ENCODE measurements at regions not wholly inside any gene's neighbourhood (a gene's known extent, or its start where the extent isn't known, plus 50 kb on each side); places are given as distances from the start of the nearest gene placed in this dataset.

DNA sequence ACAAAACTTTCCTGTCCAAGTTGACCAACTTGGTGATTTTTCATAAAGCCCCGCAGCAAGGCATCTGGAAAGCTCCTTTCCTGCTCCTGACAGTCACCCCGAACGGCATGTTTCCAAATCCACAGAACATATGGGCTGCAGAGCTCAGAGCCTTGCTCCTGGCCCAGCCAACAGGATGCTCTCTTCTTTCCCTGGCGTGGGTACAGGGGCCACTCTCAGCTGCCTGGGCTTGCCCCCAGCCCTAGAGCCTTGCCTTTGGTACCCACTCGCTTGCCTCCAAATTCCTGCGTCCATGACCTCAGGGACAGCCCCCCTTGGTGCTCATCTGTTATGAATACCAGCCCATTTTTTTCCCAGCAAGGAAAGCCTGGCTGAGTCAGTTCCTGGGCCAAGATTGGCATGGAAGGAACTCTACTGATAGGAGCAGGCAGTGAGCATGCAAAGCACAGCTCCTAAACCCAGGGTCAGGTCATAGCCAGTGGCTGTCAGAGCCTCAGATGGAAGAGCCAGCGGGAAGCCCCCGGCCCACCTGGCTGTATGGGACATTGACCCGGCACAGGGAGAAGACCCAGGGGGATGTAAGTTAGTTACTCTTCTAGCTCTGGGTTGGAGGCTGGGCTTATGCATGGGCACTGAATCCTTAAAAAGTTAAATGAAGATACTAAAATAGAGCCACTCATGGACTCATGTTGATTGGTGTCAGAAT is 105.3 kb upstream of the RTL1 start:
- Histone ChIP-seq H3K27ac (replicated peaks) (no peak overlapping the region), H3K36me3 (no peaks in the 10 kb centered on the region), H3K9me3 (replicated peaks) (peaks cover 19% of the 10 kb centered on the region), H3K27me3 (ENCODE audit: low read depth) (peaks cover 23% of the 10 kb centered on the region), H3K4me1 (no peaks in the 10 kb centered on the region), H3K4me3 (no peak overlapping the region)
- TF ChIP-seq, protein P1, sequence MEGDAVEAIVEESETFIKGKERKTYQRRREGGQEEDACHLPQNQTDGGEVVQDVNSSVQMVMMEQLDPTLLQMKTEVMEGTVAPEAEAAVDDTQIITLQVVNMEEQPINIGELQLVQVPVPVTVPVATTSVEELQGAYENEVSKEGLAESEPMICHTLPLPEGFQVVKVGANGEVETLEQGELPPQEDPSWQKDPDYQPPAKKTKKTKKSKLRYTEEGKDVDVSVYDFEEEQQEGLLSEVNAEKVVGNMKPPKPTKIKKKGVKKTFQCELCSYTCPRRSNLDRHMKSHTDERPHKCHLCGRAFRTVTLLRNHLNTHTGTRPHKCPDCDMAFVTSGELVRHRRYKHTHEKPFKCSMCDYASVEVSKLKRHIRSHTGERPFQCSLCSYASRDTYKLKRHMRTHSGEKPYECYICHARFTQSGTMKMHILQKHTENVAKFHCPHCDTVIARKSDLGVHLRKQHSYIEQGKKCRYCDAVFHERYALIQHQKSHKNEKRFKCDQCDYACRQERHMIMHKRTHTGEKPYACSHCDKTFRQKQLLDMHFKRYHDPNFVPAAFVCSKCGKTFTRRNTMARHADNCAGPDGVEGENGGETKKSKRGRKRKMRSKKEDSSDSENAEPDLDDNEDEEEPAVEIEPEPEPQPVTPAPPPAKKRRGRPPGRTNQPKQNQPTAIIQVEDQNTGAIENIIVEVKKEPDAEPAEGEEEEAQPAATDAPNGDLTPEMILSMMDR (IDR thresholded peaks at IDR 0.05; ENCODE audit: borderline replicate concordance), result no peak
- intact Hi-C loops (cut with micrococcal nuclease), result no loop called here
- DNase-seq, result no peak

DNA sequence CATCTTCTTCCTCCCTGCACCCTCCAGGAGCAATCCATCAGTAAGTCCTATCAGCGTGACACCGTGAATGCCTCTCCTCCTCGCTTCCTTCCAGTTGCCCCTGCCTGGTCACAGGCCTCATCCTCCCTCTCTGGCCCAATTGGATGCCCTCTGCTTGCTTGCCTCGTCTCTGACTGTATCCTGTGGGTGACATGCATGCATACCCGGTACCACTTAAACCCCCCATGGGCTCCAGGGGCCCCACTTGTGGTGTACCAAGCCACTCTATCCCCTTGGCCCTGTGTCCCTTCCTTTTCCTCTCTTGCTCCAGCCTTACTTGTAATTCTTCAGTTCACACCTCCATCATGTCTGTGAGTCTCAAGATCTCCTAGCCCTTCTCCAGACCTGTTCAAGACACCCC is 106.0 kb upstream of the RTL1 start:
- no peak for DNase-seq
- intact Hi-C loops (cut with micrococcal nuclease), result no loop called here
- no peak overlapping the region for H3K4me3 ChIP-seq

DNA sequence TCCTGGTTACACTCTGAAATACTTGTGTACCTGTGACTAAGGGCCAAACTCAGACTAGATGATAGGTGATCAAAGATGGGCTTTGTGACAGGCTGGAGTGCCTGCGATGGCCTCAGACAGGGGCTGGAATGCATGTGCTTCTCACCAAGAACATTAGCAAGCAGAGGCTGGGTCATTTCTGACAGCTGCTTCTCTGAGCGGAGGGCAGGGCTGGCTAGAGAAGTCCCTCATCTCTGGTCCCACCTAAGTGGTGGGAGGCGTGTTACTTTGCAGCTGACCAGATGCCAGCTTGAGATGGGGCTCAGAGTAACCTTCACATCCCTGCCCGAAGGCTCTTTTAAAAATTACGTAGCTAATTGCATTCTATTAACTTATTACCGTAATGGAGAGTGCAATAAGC is 106.8 kb upstream of the RTL1 start:
- H3K27ac ChIP-seq (replicated peaks), result no peak overlapping the region
- no peaks in the 10 kb centered on the region for H3K4me1 ChIP-seq
- no peaks in the 10 kb centered on the region for H3K36me3 ChIP-seq
- peaks cover 17% of the 10 kb centered on the region for H3K27me3 ChIP-seq (ENCODE audit: low read depth)
- intact Hi-C loops (cut with micrococcal nuclease), result no loop called here
- H3K9me3 ChIP-seq (replicated peaks), result peaks cover 19% of the 10 kb centered on the region
- TF ChIP-seq, protein P1 (IDR thresholded peaks at IDR 0.05; ENCODE audit: borderline replicate concordance), result no peak
- DNase-seq, result no peak
- no peak overlapping the region for H3K4me3 ChIP-seq

More for the DNA sequence above, 106.0 kb upstream of the RTL1 start:
- Histone ChIP-seq H3K9me3 (replicated peaks) (peaks cover 19% of the 10 kb centered on the region), H3K27me3 (ENCODE audit: low read depth) (peaks cover 17% of the 10 kb centered on the region), H3K36me3 (no peaks in the 10 kb centered on the region), H3K4me1 (no peaks in the 10 kb centered on the region), H3K27ac (replicated peaks) (no peak overlapping the region)
- TF ChIP-seq, protein P1 (IDR thresholded peaks at IDR 0.05; ENCODE audit: borderline replicate concordance), result no peak

DNA sequence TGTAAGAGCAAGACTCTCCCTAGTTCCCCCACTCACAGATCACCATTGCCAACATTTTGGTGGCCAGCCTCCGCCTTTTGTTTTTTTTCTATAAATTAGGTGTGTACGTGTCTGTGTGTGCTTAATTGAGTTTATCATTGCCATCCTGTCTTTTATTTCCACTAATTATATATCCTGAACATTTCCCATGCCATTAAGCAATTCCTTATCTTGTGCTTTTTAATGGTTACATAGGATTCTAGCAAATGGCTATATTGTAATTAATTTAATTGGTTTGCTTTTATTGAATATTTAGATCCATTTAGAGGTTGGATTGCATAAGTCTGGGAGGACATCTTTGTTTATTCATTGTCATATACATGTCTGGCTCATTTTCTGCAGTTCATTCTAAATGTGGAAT is 107.3 kb upstream of the RTL1 start:
- no peaks in the 10 kb centered on the region for H3K36me3 ChIP-seq
- peaks cover 13% of the 10 kb centered on the region for H3K27me3 ChIP-seq (ENCODE audit: low read depth)
- intact Hi-C loops (cut with micrococcal nuclease), result no loop called here
- no peak overlapping the region for H3K4me3 ChIP-seq
- TF ChIP-seq, protein P1 (IDR thresholded peaks at IDR 0.05; ENCODE audit: borderline replicate concordance), result no peak
- DNase-seq, result no peak
- H3K27ac ChIP-seq (replicated peaks), result no peak overlapping the region
- H3K4me1 ChIP-seq, result no peaks in the 10 kb centered on the region
- H3K9me3 ChIP-seq (replicated peaks), result peaks cover 19% of the 10 kb centered on the region

DNA sequence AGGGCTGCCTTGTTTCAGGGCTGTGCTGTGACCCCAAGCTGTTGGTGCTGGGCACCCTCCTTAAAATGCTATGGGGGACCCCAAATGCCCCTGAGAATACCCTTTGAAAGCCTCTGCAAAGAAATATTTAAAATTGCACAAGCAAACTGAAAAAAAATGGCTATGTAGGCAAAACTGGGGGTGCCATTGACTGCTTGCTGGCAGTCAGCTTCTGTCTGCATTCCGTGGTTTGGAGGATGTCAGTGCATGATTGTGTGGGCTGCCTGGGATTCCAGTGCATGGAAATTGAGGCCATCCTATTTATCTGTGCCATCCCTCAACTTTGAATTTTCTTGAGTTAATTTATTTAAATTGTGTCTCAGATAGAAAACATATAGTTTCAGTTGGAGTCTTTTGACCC is 113.7 kb upstream of the RTL1 start:
- H3K4me3 ChIP-seq, result no peak overlapping the region
- intact Hi-C loops (cut with micrococcal nuclease), result no loop called here
- TF ChIP-seq, protein P1 (IDR thresholded peaks at IDR 0.05; ENCODE audit: borderline replicate concordance), result no peak
- no peak overlapping the region for H3K27ac ChIP-seq (replicated peaks)
- peaks cover 8% of the 10 kb centered on the region for H3K9me3 ChIP-seq (replicated peaks)
- no peak for DNase-seq
- no peaks in the 10 kb centered on the region for H3K36me3 ChIP-seq
- H3K4me1 ChIP-seq, result no peaks in the 10 kb centered on the region
- H3K27me3 ChIP-seq (ENCODE audit: low read depth), result peaks cover 19% of the 10 kb centered on the region
